ENCODE measurements at regions not wholly inside any gene's neighbourhood (a gene's known extent, or its start where the extent isn't known, plus 50 kb on each side); places are given as distances from the start of the nearest gene placed in this dataset.
A peak's percentile ranks its signal among the peaks of the same experiment; 100 is the strongest.

DNA sequence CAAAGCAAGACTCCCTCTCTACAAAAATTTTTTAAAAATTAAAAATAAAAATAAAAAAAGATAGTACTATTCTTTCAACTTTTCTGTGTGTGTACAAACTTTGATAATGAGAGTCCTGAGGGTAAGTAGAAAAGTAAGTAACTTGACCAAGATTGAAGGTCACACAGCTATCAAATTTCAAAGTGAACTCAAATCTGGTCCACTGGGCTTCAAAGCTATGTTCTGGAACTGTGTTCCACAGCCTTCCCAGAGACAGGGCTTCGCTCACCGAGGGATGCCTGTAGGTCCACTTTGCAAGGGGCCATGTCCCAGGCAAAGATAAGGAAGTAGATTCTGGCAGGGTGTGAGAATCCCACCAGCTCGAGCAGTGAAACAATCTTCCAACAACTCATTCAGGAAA, 56.3 kb upstream of the TNRC6A start:
- no peak for DNase-seq
- WGBS = 100% methylated on average over 2 of the region's 3 CpGs
- H2BK15ac ChIP-seq (ENCODE audit: low read depth, poor library complexity, severe bottlenecking) = no peak overlapping the region

DNA sequence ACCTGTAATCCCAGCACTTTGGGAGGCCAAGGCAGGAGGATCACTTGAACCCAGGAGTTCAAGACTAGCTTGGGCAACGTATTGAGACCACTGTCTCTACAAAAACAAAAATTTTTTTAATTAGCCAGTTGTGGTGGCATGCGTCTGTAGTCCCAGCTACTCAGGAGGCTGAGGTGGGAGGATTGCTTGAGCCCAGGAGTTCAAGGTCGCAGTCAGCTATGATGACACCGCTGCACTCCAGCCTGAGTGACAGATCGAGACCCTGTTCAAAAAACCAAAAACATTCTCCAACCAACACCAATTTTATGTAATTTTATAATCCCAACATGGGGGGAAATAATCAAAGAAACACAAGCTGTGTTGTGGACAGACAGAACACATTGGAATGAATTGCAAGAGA, 54.6 kb upstream of the TNRC6A start:
- DNase-seq = no peak
- Histone ChIP-seq H3K4me1 (ENCODE audit: control insufficient read depth, insufficient read depth, low read depth, low read length) (peaks cover 14% of the 10 kb centered on the region), H3K4me2 (ENCODE audit: low read length, poor library complexity, severe bottlenecking) (no peak overlapping the region), H3K27ac (ENCODE audit: low read length, poor library complexity, severe bottlenecking) (no peak overlapping the region), H4K8ac (ENCODE audit: low read length) (peak overlapping the region; percentile 41), H3K9ac (ENCODE audit: low read length) (no peak overlapping the region), H2BK120ac (ENCODE audit: low read depth, low read length) (no peak overlapping the region), H3K4me3 (ENCODE audit: insufficient read depth in 1 of 2, low read depth in 1 of 2, low read length in 2 of 2) (no peak overlapping the region), H2BK12ac (ENCODE audit: low read length in 2 of 2) (no peak overlapping the region), H2AK5ac (ENCODE audit: low read length, severe bottlenecking) (no peak overlapping the region), H3K23ac (ENCODE audit: low read length in 2 of 2) (no peak overlapping the region), H4K91ac (ENCODE audit: low read length) (peak overlapping the region; percentile 68), H2BK5ac (ENCODE audit: low read depth, low read length, poor library complexity, severe bottlenecking) (no peak overlapping the region), H3K9me3 (ENCODE audit: control insufficient read depth, low read length) (no peaks in the 10 kb centered on the region), H3K18ac (ENCODE audit: low read depth in 1 of 2, low read length in 2 of 2) (no peak overlapping the region), H2BK15ac (ENCODE audit: low read depth, poor library complexity, severe bottlenecking) (no peak overlapping the region), H2AFZ (ENCODE audit: low read depth, low read length) (no peak overlapping the region), H3K14ac (ENCODE audit: low read length in 2 of 2) (no peak overlapping the region), H3K4ac (ENCODE audit: low read depth in 1 of 2, low read length in 2 of 2) (no peak overlapping the region), H3K79me1 (replicated peaks; ENCODE audit: low read length, poor library complexity, severe bottlenecking) (no peaks in the 10 kb centered on the region), H3K27me3 (ENCODE audit: control insufficient read depth in 1 of 2, insufficient read depth in 1 of 2, low read length in 2 of 2) (no peaks in the 10 kb centered on the region), H3K36me3 (ENCODE audit: control insufficient read depth in 1 of 2, insufficient read depth in 2 of 2, low read depth in 1 of 2, low read length in 2 of 2) (no peaks in the 10 kb centered on the region)
- WGBS = 100% methylated on average over 2 of the region's 5 CpGs

More for the DNA sequence above, 56.3 kb upstream of the TNRC6A start:
- Histone ChIP-seq H3K9ac (ENCODE audit: low read length) (no peak overlapping the region), H3K27me3 (ENCODE audit: control insufficient read depth in 1 of 2, insufficient read depth in 1 of 2, low read length in 2 of 2) (no peaks in the 10 kb centered on the region), H3K4me2 (ENCODE audit: low read length, poor library complexity, severe bottlenecking) (no peak overlapping the region), H3K23ac (ENCODE audit: low read length in 2 of 2) (no peak overlapping the region), H3K27ac (ENCODE audit: low read length, poor library complexity, severe bottlenecking) (no peak overlapping the region), H3K79me1 (replicated peaks; ENCODE audit: low read length, poor library complexity, severe bottlenecking) (no peaks in the 10 kb centered on the region), H3K9me3 (ENCODE audit: control insufficient read depth, low read length) (no peaks in the 10 kb centered on the region), H3K4me1 (ENCODE audit: control insufficient read depth, insufficient read depth, low read depth, low read length) (peaks cover 20% of the 10 kb centered on the region), H4K91ac (ENCODE audit: low read length) (no peak overlapping the region), H2AFZ (ENCODE audit: low read depth, low read length) (no peak overlapping the region), H2BK12ac (ENCODE audit: low read length in 2 of 2) (no peak overlapping the region), H2AK5ac (ENCODE audit: low read length, severe bottlenecking) (no peak overlapping the region), H2BK5ac (ENCODE audit: low read depth, low read length, poor library complexity, severe bottlenecking) (no peak overlapping the region), H3K4me3 (ENCODE audit: insufficient read depth in 1 of 2, low read depth in 1 of 2, low read length in 2 of 2) (no peak overlapping the region), H3K4ac (ENCODE audit: low read depth in 1 of 2, low read length in 2 of 2) (no peak overlapping the region), H3K36me3 (ENCODE audit: control insufficient read depth in 1 of 2, insufficient read depth in 2 of 2, low read depth in 1 of 2, low read length in 2 of 2) (no peaks in the 10 kb centered on the region), H2BK120ac (ENCODE audit: low read depth, low read length) (no peak overlapping the region), H3K14ac (ENCODE audit: low read length in 2 of 2) (no peak overlapping the region), H4K8ac (ENCODE audit: low read length) (no peak overlapping the region), H3K18ac (ENCODE audit: low read depth in 1 of 2, low read length in 2 of 2) (no peak overlapping the region)

DNA sequence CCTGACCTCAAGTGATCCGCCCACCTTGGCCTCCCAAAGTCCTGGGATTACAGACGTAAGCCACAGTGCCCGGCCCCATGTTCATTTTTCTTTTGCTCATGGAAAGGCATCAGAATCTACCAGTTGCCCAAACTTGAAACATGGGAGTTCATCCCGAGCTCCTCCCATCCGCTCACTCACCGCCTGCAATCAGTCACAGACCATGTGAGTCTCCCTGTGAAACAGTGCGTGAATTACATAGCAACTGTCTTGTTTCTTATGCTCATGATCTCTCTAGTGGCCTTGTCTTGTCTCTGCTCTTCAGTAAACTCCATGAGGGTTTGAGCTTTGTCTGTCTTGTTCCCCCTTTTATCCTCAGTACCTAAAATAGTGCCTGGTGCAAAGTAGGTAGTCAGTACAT, 52.1 kb upstream of the TNRC6A start:
- WGBS = 96% methylated on average over 7 of the region's 7 CpGs
- peak overlapping the region in 1 of 2 experiments; percentile 62 for H3K4ac ChIP-seq (ENCODE audit: low read depth in 1 of 2, low read length in 2 of 2)
- no peak overlapping the region for H3K4me2 ChIP-seq (ENCODE audit: low read length, poor library complexity, severe bottlenecking)
- no peak overlapping the region for H2BK12ac ChIP-seq (ENCODE audit: low read length in 2 of 2)
- H3K23ac ChIP-seq (ENCODE audit: low read length in 2 of 2) = no peak overlapping the region
- no peaks in the 10 kb centered on the region for H3K79me1 ChIP-seq (replicated peaks; ENCODE audit: low read length, poor library complexity, severe bottlenecking)
- no peak overlapping the region for H3K14ac ChIP-seq (ENCODE audit: low read length in 2 of 2)
- no peak overlapping the region for H3K4me3 ChIP-seq (ENCODE audit: insufficient read depth in 1 of 2, low read depth in 1 of 2, low read length in 2 of 2)
- no peaks in the 10 kb centered on the region for H3K4me1 ChIP-seq (ENCODE audit: control insufficient read depth, insufficient read depth, low read depth, low read length)
- no peaks in the 10 kb centered on the region for H3K9me3 ChIP-seq (ENCODE audit: control insufficient read depth, low read length)
- H4K8ac ChIP-seq (ENCODE audit: low read length) = no peak overlapping the region
- H4K91ac ChIP-seq (ENCODE audit: low read length) = no peak overlapping the region
- no peaks in the 10 kb centered on the region for H3K36me3 ChIP-seq (ENCODE audit: control insufficient read depth in 1 of 2, insufficient read depth in 2 of 2, low read depth in 1 of 2, low read length in 2 of 2)
- no peak overlapping the region for H2BK5ac ChIP-seq (ENCODE audit: low read depth, low read length, poor library complexity, severe bottlenecking)
- no peak overlapping the region for H3K18ac ChIP-seq (ENCODE audit: low read depth in 1 of 2, low read length in 2 of 2)
- no peak overlapping the region for H3K27ac ChIP-seq (ENCODE audit: low read length, poor library complexity, severe bottlenecking)
- no peak for DNase-seq
- no peak overlapping the region for H2AK5ac ChIP-seq (ENCODE audit: low read length, severe bottlenecking)
- peak overlapping the region; percentile 7 for H2BK15ac ChIP-seq (ENCODE audit: low read depth, poor library complexity, severe bottlenecking)
- no peak overlapping the region for H3K9ac ChIP-seq (ENCODE audit: low read length)
- H2BK120ac ChIP-seq (ENCODE audit: low read depth, low read length) = no peak overlapping the region
- H2AFZ ChIP-seq (ENCODE audit: low read depth, low read length) = no peak overlapping the region
- H3K27me3 ChIP-seq (ENCODE audit: control insufficient read depth in 1 of 2, insufficient read depth in 1 of 2, low read length in 2 of 2) = no peaks in the 10 kb centered on the region
